GM19463 (cell line): ENCODE measurements at regions not wholly inside any gene's neighbourhood (a gene's known extent, or its start where the extent isn't known, plus 50 kb on each side); places are given as distances from the start of the nearest gene placed in this dataset.

Source experiments
- ATAC-seq: cut with Tn5 transposase; IDR thresholded peaks from one replicate; pipeline ENCODE4 v1.9.1; 2021; ENCODE audit warnings: mild to moderate bottlenecking, moderate library complexity; ENCODE audit not compliant: unreplicated experiment

GRCh38 chr5:152855441-152855840 lies 450.4 kb upstream of the NMUR2 start:
- no peak for ATAC-seq

GRCh38 chr5:152861231-152861630 lies 456.2 kb upstream of the NMUR2 start:
- ATAC-seq, result no peak

- ATAC-seq, result no peak
Observed at GRCh38 chr5:152864447-152864846, 459.4 kb upstream of the NMUR2 start.

- ATAC-seq, result no peak
Observed at GRCh38 chr5:152864991-152865390, 459.9 kb upstream of the NMUR2 start.

- ATAC-seq, result no peak
Observed at GRCh38 chr5:152869971-152870370, 464.9 kb upstream of the NMUR2 start.

GRCh38 chr5:152882621-152883020 lies 477.5 kb upstream of the NMUR2 start:
- ATAC-seq, result no peak

- no peak for ATAC-seq
Observed at GRCh38 chr5:152883066-152883775, 478.1 kb upstream of the NMUR2 start.

GRCh38 chr5:152884006-152884405 lies 478.9 kb upstream of the NMUR2 start:
- no peak for ATAC-seq

GRCh38 chr5:152900332-152900731 lies 495.3 kb upstream of the NMUR2 start:
- no peak for ATAC-seq

- no peak for ATAC-seq
Observed at GRCh38 chr5:152901754-152902153, 496.7 kb upstream of the NMUR2 start.

GRCh38 chr5:152905286-152905685 lies 500.2 kb upstream of the NMUR2 start:
- ATAC-seq, result no peak

GRCh38 chr5:152907488-152908245 lies 502.6 kb upstream of the NMUR2 start:
- no peak for ATAC-seq

- no peak for ATAC-seq
Observed at GRCh38 chr5:152912924-152913323, 507.8 kb upstream of the NMUR2 start.

- ATAC-seq, result no peak
Observed at GRCh38 chr5:152932621-152933020, 527.5 kb upstream of the NMUR2 start.

- ATAC-seq, result no peak
Observed at GRCh38 chr5:152933056-152933455, 528.0 kb upstream of the NMUR2 start.

GRCh38 chr5:152938630-152939029 lies 533.6 kb upstream of the NMUR2 start:
- no peak for ATAC-seq

- ATAC-seq, result no peak
Observed at GRCh38 chr5:152942633-152943336, 537.7 kb upstream of the NMUR2 start.

- ATAC-seq, result no peak
Observed at GRCh38 chr5:152953788-152954483, 536.5 kb upstream of the GRIA1 start.

GRCh38 chr5:152956943-152957613 lies 533.4 kb upstream of the GRIA1 start:
- no peak for ATAC-seq

GRCh38 chr5:152978141-152978835 lies 512.2 kb upstream of the GRIA1 start:
- no peak for ATAC-seq
